Right ventricle myocardium inferior (tissue), 1 donor: ENCODE measurements at regions not wholly inside any gene's neighbourhood (a gene's known extent, or its start where the extent isn't known, plus 50 kb on each side); places are given as distances from the start of the nearest gene placed in this dataset.
A peak's percentile ranks its signal among the peaks of the same experiment; 100 is the strongest.

Source experiments
- ATAC-seq: fragments of 200-7000 bp; cut with Tn5 transposase; one replicate; pipeline ENCODE4 v1.9.1; 2020; ENCODE audit warnings: mild to moderate bottlenecking, moderate library complexity
- DNase-seq: peaks from one replicate; pipeline ENCODE4 v3.0.0; 2021; ENCODE audit errors: missing footprints
- intact Hi-C: fragments of 100-400 bp; cut with DNase I; formaldehyde crosslinking; loops from one replicate; pipeline ENCODE4 v1.11.0; 2022
- donor health status: DM: no; HTN: yes; CAD: no; lungs with severe emphysema.

DNA sequence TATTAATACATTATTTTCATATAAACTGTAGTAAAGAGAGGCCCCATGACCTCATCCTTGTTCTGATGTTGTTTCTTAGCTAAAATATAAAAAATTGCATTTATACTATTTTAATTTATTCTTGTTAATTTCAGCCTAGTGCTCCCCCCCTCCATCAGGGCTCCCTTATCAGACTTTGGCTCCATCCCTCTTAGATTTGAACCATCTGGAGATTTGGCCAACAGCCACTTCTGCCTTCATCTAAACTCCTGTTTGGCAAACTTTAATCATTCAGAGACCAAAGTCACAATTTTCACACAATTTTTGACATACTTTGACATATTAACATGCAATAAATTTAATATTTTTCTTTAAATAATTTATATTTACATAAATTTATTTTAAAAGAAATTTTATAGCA is 569.3 kb downstream of the TDRD15 start:
- ATAC-seq (no peak), DNase-seq (no peak)
- intact Hi-C loops = no loop called here

DNA sequence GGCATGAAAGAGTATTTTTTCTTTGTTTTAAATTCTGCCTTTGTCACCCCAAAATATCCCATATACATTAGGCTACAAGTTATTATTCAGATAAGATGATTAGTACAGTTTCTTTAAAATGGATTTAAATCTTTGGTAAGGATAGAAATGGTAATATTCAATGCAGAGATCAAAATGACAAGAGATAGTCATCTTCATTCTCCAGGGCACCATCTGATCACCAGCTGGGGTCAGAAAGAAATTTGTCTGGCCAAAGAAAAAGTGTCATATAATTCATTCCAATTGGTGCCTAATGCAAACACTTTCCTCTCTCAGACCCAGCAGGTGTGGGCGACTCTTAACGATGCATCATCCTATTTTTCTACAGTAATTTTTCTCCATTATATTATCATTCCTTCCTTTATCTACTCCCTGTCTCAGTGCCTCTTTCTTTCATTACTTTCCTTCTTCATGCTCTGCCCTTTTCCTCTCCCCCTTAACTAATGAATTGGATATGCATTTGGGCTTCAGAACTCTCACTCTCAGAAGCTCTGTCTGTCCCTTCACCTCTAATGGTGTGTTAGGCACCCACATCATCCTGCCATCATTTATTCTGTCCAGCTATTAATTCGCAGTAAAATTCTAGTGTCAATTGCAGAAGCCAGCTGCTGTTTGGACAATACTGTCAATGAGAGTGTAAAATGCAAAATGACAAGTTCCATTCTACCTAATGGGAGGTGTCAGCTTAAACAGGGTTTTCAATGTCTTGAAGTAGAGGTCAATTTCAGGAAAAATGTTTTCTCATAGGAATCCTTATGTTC is 570.5 kb downstream of the TDRD15 start:
- intact Hi-C loops = no loop called here
- ATAC-seq (no peak), DNase-seq (no peak)

DNA sequence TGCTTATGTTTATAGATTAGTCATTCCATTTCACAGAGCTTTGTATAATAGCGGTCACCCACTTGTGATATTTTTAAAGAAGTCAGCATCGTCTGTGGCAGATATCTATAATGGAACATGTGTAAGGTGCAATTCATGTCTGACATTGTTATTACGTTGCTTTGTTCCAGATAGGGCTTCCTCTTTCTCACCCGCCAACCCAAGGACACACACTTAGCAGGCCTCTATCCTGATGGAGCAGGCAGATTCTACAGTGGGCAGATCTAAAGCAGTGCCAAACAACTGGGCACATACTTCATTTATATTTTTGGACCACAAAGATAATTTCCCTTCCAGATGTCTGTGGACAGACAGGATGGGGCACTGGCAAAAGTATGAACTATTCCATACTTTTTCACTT is 573.1 kb downstream of the TDRD15 start:
- ATAC-seq (no peak), DNase-seq (no peak)
- intact Hi-C loops = no loop called here

DNA sequence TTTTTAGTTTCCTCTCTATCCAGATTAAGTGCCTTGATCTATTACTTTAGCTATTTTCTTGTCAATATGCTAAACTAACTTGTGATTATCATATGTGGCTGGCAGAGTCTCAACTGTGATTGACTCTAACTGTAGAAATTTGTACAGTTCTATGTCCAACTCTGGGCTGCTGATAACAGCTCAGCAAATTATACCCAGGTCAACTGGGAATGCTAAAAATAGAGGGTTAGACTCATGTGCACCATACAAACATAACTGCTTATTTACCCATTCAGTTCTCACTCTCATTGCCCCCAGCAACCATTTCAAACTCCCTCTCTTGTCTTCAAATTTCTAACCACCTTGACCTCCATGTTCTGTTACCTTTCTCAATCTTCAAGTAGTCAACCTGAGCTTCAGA is 576.9 kb downstream of the TDRD15 start:
- intact Hi-C loops = no loop called here
- DNase-seq (no peak), ATAC-seq (no peak)

DNA sequence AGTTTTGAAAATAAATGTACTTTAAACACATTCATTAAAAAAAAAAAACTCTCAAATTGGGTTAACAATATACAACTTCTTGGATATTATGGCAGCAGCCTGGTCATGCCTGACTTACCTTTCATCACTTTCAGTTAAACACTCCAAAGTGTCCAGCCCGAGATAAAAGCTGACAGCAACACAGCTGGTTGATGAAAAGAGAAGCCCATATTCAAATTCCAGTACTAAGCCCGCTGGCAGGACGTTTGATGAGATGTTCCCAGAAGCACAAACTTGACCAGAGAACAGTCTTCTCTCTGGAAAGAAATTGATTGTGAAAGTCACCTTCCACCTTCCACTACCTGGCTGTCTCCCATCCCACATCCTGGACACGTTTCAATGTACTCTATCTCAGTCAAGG is 586.3 kb downstream of the TDRD15 start:
- ATAC-seq (peak; percentile 96), DNase-seq (peak; percentile 61)
- intact Hi-C loops = loop anchor here (5.0 kb wide), 1 partner anchor 47 kb away; no protein-coding TSS in a partner anchor

DNA sequence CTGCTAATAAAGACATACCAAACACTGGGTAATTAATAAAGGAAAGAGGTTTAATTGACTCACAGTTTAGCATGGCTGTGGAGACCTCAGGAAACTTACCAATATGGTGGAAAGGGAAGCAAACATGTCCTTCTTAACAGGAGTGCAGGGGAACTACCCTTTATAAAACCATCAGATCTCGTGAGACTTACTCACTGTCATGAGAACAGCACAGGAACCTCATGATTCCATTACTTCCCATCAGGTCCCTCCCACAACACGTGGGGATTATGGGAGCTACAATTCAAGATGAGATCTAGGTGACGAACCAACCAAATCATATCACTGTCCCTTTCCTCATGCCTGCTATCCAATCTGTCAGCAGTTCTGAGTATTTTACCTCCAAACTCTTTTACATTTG is 586.7 kb downstream of the TDRD15 start:
- intact Hi-C loops = loop anchor here (5.0 kb wide), 1 partner anchor 47 kb away; no protein-coding TSS in a partner anchor
- peak; percentile 13 for ATAC-seq
- DNase-seq = no peak

DNA sequence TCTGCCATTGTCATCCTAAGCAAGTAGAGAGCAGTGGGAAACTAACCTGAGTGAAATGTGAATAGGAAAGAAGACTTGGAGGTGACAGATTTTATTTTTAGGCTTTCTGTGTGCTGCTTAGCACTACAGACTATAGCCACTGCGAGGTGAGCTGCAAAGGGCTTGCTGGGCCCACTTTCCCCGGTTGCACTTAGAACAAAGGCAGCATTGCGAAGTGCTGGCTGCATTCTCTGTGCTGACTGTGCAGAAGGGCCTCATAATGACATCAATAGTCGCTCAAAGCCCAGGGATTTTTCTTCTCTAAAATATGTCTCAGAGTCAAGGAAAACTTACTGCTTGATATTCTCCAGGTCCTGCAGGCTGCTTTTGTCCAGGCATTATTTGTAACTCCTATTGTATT is 592.1 kb downstream of the TDRD15 start:
- DNase-seq (no peak), ATAC-seq (peak; percentile 85)
- intact Hi-C loops = no loop called here

DNA sequence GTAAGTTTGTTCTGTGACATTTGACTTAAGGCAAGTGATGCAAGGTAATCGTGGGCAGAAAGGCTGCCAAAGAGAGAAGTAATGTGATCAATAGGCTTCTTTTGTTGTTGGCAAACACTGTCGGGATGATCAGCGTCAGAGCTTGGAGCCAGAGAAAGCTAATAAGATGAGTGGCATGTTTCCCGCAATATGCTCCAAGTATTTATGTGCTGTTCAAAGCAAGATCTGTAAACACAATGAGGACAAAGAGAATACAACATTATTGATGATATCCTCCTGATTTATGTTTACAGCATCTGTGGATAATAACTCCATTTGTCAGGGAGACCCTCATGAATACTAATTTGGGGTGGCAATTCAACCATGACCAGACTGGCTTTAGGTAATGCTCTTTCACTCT is 603.3 kb downstream of the TDRD15 start:
- no peak for DNase-seq
- intact Hi-C loops = no loop called here
- no peak for ATAC-seq

DNA sequence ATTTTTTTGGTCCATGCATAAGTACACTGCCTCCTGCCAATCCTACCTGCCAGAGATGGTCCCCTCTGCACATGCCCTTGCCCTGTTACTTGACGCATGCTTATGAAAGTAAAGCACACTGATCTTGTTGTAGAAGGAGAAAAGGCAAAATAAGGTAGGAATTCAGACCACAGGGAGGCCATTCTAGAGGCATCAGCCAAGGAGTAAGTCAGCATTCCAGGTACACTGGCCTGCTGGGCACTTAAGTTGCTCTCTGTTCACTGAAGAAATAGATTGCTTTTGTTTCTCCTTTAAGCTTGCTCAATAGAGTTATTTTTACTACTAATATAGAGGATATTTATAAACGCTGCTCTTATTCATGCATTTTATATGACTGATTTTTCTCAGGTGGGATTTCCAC is 604.4 kb downstream of the TDRD15 start:
- intact Hi-C loops = no loop called here
- no peak for DNase-seq

DNA sequence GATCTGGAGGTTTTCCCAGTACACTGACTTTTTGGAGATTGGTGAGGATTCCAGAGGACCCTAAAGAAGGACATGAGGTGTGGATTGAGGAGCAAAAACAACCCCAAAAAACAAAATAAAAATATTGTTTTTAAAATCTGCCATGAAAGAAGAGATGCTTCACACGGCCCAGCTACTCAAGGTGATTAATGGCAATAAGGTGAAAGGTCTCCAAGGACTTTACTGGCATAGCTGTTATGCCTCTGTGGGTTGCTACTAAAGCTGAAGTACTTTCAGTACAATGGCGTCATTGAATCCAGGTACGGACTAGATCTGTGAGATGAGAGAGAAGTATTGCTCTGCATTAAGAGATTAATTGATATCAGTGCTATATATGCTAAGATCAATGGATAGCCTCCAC is 606.4 kb downstream of the TDRD15 start:
- intact Hi-C loops = no loop called here
- ATAC-seq (no peak), DNase-seq (no peak)

More for the DNA sequence above, 604.4 kb downstream of the TDRD15 start:
- ATAC-seq = no peak

DNA sequence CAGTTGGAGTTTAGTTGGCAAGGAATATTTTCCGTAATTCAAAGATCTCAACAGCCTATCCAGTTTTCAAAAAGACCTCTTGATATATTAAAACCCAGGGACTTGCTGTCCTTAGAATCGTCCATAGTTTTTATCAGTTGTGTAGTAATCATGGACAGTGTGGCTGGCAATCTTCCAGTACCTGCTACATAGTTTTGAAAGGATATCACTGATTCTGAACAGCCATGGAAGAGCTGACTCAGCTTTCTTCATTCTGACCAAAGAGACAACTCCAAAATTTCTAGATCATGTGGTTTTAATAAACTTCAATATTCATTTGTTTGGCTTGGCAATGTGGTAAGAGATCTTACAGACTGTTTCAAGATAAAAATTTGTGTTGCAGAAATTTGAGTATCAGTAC is 616.7 kb downstream of the TDRD15 start:
- intact Hi-C loops = no loop called here
- no peak for ATAC-seq
- no peak for DNase-seq

DNA sequence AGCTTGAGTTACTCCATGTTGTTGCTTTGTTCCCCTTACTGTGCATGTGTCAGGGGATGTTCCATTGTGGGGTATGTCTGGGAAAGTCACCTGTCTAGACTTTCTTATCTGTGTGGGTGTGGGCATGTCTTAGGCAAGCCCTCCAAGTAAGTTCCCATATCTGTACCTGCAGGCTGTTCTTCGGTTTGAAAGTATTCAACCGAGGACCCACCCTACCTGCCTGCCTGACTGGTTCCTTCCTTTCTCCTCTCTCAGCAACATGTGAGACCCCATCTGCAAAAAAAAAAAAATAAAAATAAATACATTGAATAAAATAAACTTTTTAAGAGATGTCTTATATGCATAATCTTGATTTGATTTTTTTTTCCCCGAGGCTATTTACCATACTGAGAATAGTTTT is 622.7 kb downstream of the TDRD15 start:
- intact Hi-C loops = no loop called here
- DNase-seq (no peak), ATAC-seq (no peak)

DNA sequence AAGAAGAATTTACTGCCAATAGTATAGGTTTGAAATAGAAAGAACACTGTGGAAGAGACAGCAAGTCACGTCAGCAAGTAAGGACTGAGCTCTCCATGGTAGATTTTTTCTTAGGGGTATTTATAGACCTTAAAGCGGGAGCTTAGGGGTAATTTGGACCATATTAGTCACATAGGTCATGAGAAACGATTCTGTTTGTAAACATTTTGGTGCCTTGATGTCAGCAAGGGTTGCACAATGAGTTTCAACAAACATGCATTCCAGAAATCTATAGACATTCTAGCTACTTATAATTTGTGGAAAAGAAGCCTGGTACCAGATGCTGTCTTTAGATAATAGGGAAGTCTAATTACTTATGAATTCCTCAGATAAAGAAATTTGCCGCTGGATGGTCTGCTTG is 624.7 kb downstream of the TDRD15 start:
- ATAC-seq (no peak), DNase-seq (no peak)
- intact Hi-C loops = no loop called here

DNA sequence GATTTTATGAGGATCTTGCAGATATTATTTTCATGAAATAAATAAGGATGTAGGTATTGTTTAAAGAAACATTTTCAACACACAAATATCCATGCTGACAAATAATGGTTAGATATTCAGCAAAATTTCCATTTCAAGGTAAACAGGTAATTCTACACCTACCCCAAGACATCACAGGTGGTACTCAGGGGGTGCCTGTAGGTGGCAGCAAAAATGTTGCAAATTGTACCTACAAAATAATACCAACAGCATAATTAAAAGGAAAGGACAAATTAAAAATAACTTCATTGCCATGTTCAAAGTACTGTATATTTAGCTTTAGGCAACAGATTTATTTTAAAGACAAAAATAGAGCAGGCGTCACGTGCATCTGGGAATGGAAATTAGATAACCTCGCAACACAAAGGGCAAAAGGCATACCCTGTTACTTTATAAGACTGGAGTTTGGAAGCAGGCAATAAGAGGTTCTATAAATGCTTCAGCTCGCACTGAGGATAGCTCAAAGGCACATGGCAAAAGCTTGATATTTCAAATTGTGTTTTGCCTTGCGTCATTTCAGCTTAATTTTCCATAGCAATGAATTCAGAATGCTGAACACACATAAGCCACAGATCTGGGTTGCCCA is 630.5 kb downstream of the TDRD15 start:
- intact Hi-C loops = no loop called here
- DNase-seq (no peak), ATAC-seq (peak; percentile 35)

DNA sequence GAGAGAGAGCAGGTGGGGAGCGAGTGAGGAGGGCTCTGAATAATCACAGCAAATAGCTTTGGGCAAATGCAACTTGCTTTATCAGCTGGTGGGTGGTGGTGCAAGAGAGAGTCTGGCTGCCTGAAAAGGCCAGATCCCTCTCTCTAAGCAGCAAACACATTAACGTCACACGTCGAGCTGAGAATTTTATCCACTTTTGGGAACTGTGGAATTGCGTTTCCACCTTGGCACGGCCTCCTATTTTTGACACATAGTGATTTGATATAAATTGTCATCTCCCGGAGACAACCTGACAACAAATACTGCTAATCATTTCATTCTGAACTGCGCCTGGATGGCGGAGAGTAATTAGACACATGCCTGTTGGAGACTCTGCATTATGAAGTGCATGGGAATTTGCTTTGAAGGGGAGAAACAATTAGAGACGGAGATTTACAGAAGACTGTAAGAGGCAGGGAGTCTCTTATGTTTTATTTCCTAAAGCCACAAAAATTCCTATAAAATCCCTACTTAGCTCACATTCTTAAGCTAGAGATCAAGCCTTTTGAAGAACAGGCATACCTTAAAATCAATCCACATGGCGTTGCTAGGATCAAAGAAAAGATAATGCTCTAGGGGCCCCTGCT is 634.1 kb downstream of the TDRD15 start:
- DNase-seq (no peak), ATAC-seq (peak; percentile 90)
- intact Hi-C loops = loop anchor here (1.0 to 5.0 kb wide), 2 partner anchors 46 kb away; no protein-coding TSS in a partner anchor

DNA sequence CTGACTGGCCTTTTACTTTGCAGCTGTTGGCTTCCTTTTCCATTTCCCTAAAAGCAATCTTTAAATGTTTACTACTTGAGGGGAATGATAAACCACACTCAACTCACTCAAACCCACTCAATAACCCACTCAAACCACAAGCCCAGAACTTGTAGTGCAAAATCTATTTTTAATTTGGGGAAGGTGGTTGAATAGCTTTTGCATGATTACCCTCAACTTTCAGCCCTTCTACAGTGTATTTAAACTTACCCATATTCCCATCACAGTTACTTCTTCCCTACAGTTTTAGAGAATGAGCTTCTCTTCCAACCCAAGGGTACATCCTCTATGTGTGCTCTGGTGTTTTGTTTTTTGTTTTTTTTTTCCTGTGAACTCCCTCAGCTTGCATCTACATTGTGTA is 636.1 kb downstream of the TDRD15 start:
- ATAC-seq (no peak), DNase-seq (no peak)
- intact Hi-C loops = loop anchor here (5.0 kb wide), 1 partner anchor 48 kb away; no protein-coding TSS in a partner anchor

DNA sequence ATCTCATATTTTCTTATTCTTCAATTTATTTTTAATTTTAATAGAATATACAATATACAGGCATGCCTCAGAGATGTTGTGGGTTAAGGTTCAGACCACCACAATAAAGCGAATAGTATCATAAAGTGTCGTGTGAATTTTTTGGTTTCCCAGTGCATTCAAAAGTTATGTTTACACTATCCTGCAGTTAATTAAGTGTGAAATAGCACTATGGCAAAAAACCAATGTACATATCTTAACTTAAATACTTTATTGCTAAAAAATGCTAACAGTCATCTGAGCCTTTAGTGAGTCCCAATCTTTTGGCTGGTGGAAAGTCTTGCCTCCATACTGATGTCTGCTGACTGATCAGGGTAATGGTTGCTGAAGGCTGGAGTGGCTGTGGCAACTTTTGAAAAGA is 637.6 kb downstream of the TDRD15 start:
- ATAC-seq (no peak), DNase-seq (no peak)
- intact Hi-C loops = no loop called here

DNA sequence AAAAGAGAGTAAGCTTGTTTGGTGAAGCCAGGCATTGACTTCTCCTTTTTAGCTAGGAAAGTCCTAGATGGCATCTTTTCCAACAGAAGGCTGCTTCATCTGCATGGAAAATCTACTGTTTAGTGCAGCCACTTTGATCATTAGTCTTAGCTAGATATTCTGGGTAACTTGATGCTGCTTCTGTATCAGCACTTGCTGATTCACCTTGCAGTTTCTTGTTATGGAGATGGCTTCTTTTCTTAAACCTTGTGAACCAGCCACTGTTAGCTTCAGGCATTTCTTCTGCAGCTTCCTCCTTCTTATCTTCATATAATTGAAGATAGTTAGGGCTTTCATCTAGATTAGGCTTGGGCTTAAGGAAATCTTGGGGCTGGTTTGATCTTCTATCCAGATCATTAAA is 639.7 kb downstream of the TDRD15 start:
- no peak for DNase-seq
- no peak for ATAC-seq
- intact Hi-C loops = no loop called here

DNA sequence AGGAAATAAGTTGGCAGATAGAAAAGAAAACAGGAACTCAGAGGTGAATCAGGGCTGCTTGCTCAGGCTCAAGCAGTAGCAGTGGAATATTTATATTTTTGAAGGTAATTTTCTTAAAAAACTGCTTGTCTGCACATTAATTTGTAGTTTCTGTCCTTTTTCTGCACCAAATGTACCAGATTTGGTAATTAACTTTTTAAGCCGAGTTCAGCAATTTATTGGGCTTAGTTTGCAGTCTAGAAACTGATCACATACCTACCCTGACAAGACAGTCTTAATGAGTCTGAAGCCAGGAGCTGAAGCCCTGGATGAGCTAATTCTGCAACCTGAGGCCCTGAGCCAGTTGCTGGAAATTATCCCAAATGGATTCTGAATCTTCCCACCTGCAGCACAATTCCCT is 647.0 kb downstream of the TDRD15 start:
- DNase-seq (no peak), ATAC-seq (no peak)
- intact Hi-C loops = no loop called here

DNA sequence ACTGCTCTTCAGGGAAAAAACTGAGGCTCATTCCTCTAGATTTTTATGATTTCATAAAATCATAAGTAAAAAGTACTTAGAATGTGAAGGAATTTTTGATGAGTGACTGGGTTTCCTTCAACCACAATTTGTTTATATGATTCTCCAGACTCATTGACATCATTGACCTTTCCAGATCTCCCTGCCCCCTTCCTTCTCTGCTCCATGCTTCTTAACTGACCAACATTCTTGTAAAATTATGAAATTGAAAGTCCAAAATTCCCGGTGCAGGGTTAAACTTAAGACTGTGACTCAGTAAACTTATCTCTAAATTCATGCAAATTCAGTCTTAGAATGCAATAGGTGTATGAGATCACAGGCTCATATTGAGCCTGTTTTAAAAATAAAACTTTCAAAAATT is 648.9 kb downstream of the TDRD15 start:
- intact Hi-C loops = no loop called here
- ATAC-seq = no peak
- no peak for DNase-seq
